Neural progenitor cell (in vitro differentiated cells): ENCODE measurements at regions not wholly inside any gene's neighbourhood (a gene's known extent, or its start where the extent isn't known, plus 50 kb on each side); places are given as distances from the start of the nearest gene placed in this dataset.

Source experiments
- DNase-seq: peaks from one replicate; pipeline ENCODE4 v3.0.0-alpha.2; 2016; ENCODE audit warnings: low spot score
- H2AFZ ChIP-seq: fragments of 200-600 bp; sonication (generic); replicated peaks from 2 replicates; pipeline ENCODE4 v1.6.1; 2016; ENCODE audit warnings: antibody characterized with exemption
- H3F3A ChIP-seq: fragments of 200-600 bp; sonication (generic); 2 replicates; pipeline ENCODE4 v1.6.1; 2016; ENCODE audit warnings: antibody characterized with exemption, low read depth
- H3K27ac ChIP-seq: fragments of 200-600 bp; sonication (generic); 2 replicates; pipeline ENCODE4 v1.5.1; 2016; ENCODE audit warnings: mild to moderate bottlenecking
- H3K27me3 ChIP-seq: fragments of 200-600 bp; sonication (generic); 2 replicates; pipeline ENCODE4 v1.6.1; 2016; ENCODE audit warnings: mild to moderate bottlenecking, moderate library complexity
- H3K36me3 ChIP-seq: fragments of 200-600 bp; sonication (generic); 2 replicates; pipeline ENCODE4 v1.5.1; 2016
- H3K4me1 ChIP-seq: fragments of 200-600 bp; sonication (generic); 2 replicates; pipeline ENCODE4 v1.6.1; 2016; ENCODE audit warnings: mixed run types
- H3K4me2 ChIP-seq: fragments of 200-600 bp; sonication (generic); 2 replicates; pipeline ENCODE4 v1.6.1; 2016
- H3K4me3 ChIP-seq: fragments of 200-600 bp; sonication (generic); 2 replicates; pipeline ENCODE4 v1.5.1; 2016
- H3K79me2 ChIP-seq: fragments of 200-600 bp; sonication (generic); 2 replicates; pipeline ENCODE4 v1.6.1; 2016; ENCODE audit warnings: low read depth
- H3K9ac ChIP-seq: fragments of 200-600 bp; sonication (generic); 2 replicates; pipeline ENCODE4 v1.6.1; 2016
- H3K9me3 ChIP-seq: fragments of 200-600 bp; sonication (generic); 2 replicates; pipeline ENCODE4 v1.5.1; 2016; ENCODE audit warnings: low read depth
- H4K20me1 ChIP-seq: fragments of 200-600 bp; sonication (generic); 2 replicates; pipeline ENCODE4 v1.6.1; 2016; ENCODE audit warnings: low read depth
- H3K27ac Mint-ChIP-seq: 3 replicates; pipeline ENCODE4 v1.8.0; 2021; ENCODE audit warnings: mixed read lengths
- H3K27me3 Mint-ChIP-seq: 2 replicates; pipeline ENCODE4 v1.8.0; 2022; ENCODE audit warnings: low read depth, mild to moderate bottlenecking, inconsistent platforms, moderate library complexity, mixed read lengths; ENCODE audit not compliant: insufficient read depth
- H3K36me3 Mint-ChIP-seq: 3 replicates; pipeline ENCODE4 v1.8.0; 2021; ENCODE audit warnings: mixed read lengths
- H3K4me1 Mint-ChIP-seq: 3 replicates; pipeline ENCODE4 v1.8.0; 2021; ENCODE audit warnings: mixed read lengths
- H3K4me3 Mint-ChIP-seq: 3 replicates; pipeline ENCODE4 v1.8.0; 2021; ENCODE audit warnings: mild to moderate bottlenecking, moderate library complexity, mixed read lengths
- H3K9me3 Mint-ChIP-seq: 3 replicates; pipeline ENCODE4 v1.8.0; 2020; ENCODE audit warnings: mixed read lengths
- CTCF ChIP-seq: fragments of 200-600 bp; sonication (generic); IDR thresholded peaks from 2 replicates; pipeline ENCODE4 v1.5.1; 2017; ENCODE audit warnings: antibody characterized with exemption, mild to moderate bottlenecking
- EZH2 ChIP-seq: fragments of 200-600 bp; sonication (generic); IDR thresholded peaks from 2 replicates; pipeline ENCODE4 v1.6.1; 2017; ENCODE audit warnings: antibody characterized with exemption, mild to moderate bottlenecking, moderate library complexity
- EZH2phosphoT487 ChIP-seq: fragments of 200-600 bp; sonication (generic); IDR thresholded peaks from 2 replicates; pipeline ENCODE4 v1.6.1; 2017; ENCODE audit warnings: antibody characterized with exemption

- no peak for DNase-seq
- Mint-ChIP-seq H3K4me1 (no peaks in the 10 kb centered on the region), H3K36me3 (no peaks in the 10 kb centered on the region), H3K27me3 (no peaks in the 10 kb centered on the region), H3K4me3 (no peak overlapping the region), H3K27ac (no peak overlapping the region), H3K9me3 (peaks cover 6% of the 10 kb centered on the region)
- Histone ChIP-seq H2AFZ (no peak overlapping the region), H3K9ac (no peak overlapping the region), H3K27me3 (no peaks in the 10 kb centered on the region), H4K20me1 (no peaks in the 10 kb centered on the region), H3K4me2 (no peak overlapping the region), H3K79me2 (no peaks in the 10 kb centered on the region), H3F3A (no peaks in the 10 kb centered on the region), H3K4me1 (no peaks in the 10 kb centered on the region), H3K36me3 (no peaks in the 10 kb centered on the region), H3K4me3 (no peak overlapping the region), H3K27ac (no peak overlapping the region), H3K9me3 (no peaks in the 10 kb centered on the region)
- no peak for TF ChIP-seq EZH2phosphoT487
- TF ChIP-seq CTCF, result no peak
- TF ChIP-seq EZH2, result no peak
Measured at GRCh38 chr5:91703128-91703527, 320.0 kb upstream of the ARRDC3 start.

- TF ChIP-seq CTCF (no peak), EZH2phosphoT487 (no peak), EZH2 (no peak)
- H4K20me1 ChIP-seq, result no peaks in the 10 kb centered on the region
- DNase-seq, result no peak
- Mint-ChIP-seq H3K4me3 (no peak overlapping the region), H3K9me3 (peaks cover 13% of the 10 kb centered on the region), H3K36me3 (no peaks in the 10 kb centered on the region), H3K27ac (no peak overlapping the region), H3K4me1 (no peaks in the 10 kb centered on the region), H3K27me3 (no peaks in the 10 kb centered on the region)
- H3K27me3 ChIP-seq, result no peaks in the 10 kb centered on the region
- H3K36me3 ChIP-seq, result no peaks in the 10 kb centered on the region
- no peak overlapping the region for H3K4me2 ChIP-seq
- no peaks in the 10 kb centered on the region for H3F3A ChIP-seq
- H3K27ac ChIP-seq, result no peak overlapping the region
- no peaks in the 10 kb centered on the region for H3K9me3 ChIP-seq
- no peak overlapping the region for H2AFZ ChIP-seq
- no peak overlapping the region for H3K9ac ChIP-seq
- no peaks in the 10 kb centered on the region for H3K4me1 ChIP-seq
- no peaks in the 10 kb centered on the region for H3K79me2 ChIP-seq
- H3K4me3 ChIP-seq, result no peak overlapping the region
Measured at GRCh38 chr5:91699429-91699828, 316.3 kb upstream of the ARRDC3 start.

- Histone ChIP-seq H3K4me1 (no peaks in the 10 kb centered on the region), H3F3A (no peaks in the 10 kb centered on the region), H3K4me2 (no peak overlapping the region), H3K27me3 (no peaks in the 10 kb centered on the region), H3K36me3 (no peaks in the 10 kb centered on the region), H2AFZ (no peak overlapping the region), H3K9ac (no peak overlapping the region), H3K79me2 (no peaks in the 10 kb centered on the region), H3K9me3 (no peaks in the 10 kb centered on the region), H3K4me3 (no peak overlapping the region), H4K20me1 (no peaks in the 10 kb centered on the region), H3K27ac (no peak overlapping the region)
- no peak overlapping the region for H3K27ac Mint-ChIP-seq
- no peak for DNase-seq
- H3K4me1 Mint-ChIP-seq, result no peaks in the 10 kb centered on the region
- no peaks in the 10 kb centered on the region for H3K27me3 Mint-ChIP-seq
- H3K36me3 Mint-ChIP-seq, result peaks cover 7% of the 10 kb centered on the region
- TF ChIP-seq EZH2, result no peak
- no peak for TF ChIP-seq CTCF
- TF ChIP-seq EZH2phosphoT487, result no peak
- no peak overlapping the region for H3K4me3 Mint-ChIP-seq
- H3K9me3 Mint-ChIP-seq, result peaks cover 19% of the 10 kb centered on the region
Measured at GRCh38 chr5:91691592-91691991, 308.5 kb upstream of the ARRDC3 start.

- Histone ChIP-seq H3K79me2 (no peaks in the 10 kb centered on the region), H3K27ac (no peak overlapping the region), H3K4me3 (no peak overlapping the region), H3K27me3 (no peaks in the 10 kb centered on the region), H3K4me2 (no peak overlapping the region), H3K36me3 (no peaks in the 10 kb centered on the region), H3K4me1 (no peaks in the 10 kb centered on the region), H3F3A (no peaks in the 10 kb centered on the region), H4K20me1 (no peaks in the 10 kb centered on the region), H2AFZ (no peak overlapping the region), H3K9ac (no peak overlapping the region), H3K9me3 (no peaks in the 10 kb centered on the region)
- Mint-ChIP-seq H3K27me3 (no peaks in the 10 kb centered on the region), H3K9me3 (peaks cover 18% of the 10 kb centered on the region), H3K4me3 (no peak overlapping the region), H3K36me3 (peaks cover 7% of the 10 kb centered on the region), H3K4me1 (no peaks in the 10 kb centered on the region), H3K27ac (no peak overlapping the region)
- no peak for DNase-seq
- TF ChIP-seq EZH2, result no peak
Measured at GRCh38 chr5:91690921-91691320, 307.8 kb upstream of the ARRDC3 start.
